Fibroblast of mammary gland (primary cell): ENCODE measurements at regions not wholly inside any gene's neighbourhood (a gene's known extent, or its start where the extent isn't known, plus 50 kb on each side); places are given as distances from the start of the nearest gene placed in this dataset.
A peak's percentile ranks its signal among the peaks of the same experiment; 100 is the strongest.

Experiments
- DNase-seq: peaks from one replicate; pipeline ENCODE4 v3.0.0-alpha.2; 2010; ENCODE audit warnings: low read depth
- H3K4me3 ChIP-seq: 2 replicates; pipeline ENCODE4 v1.5.1; 2011; ENCODE audit warnings: low read depth, mild to moderate bottlenecking, low read length, moderate library complexity; ENCODE audit not compliant: control insufficient read depth
- CTCF ChIP-seq: conservative IDR thresholded peaks from 2 replicates; pipeline ENCODE4 v1.5.1; 2011; ENCODE audit warnings: low read depth, low read length, inconsistent platforms; ENCODE audit not compliant: control insufficient read depth, insufficient read depth

GRCh38 chr1:177487481-177487880, 316.7 kb downstream of the BRINP2 start:
- DNase-seq, result no peak
- H3K4me3 ChIP-seq, result no peak overlapping the region
- no peak for TF ChIP-seq CTCF

GRCh38 chr1:177480741-177481305, 310.1 kb downstream of the BRINP2 start:
- DNase-seq, result no peak
- H3K4me3 ChIP-seq, result no peak overlapping the region
- no peak for TF ChIP-seq CTCF

GRCh38 chr1:177479600-177479999, 308.8 kb downstream of the BRINP2 start:
- DNase-seq, result no peak
- H3K4me3 ChIP-seq, result no peak overlapping the region
- TF ChIP-seq CTCF, result no peak

GRCh38 chr1:177476676-177477075, 305.9 kb downstream of the BRINP2 start:
- DNase-seq, result no peak
- no peak for TF ChIP-seq CTCF
- no peak overlapping the region for H3K4me3 ChIP-seq

DNA sequence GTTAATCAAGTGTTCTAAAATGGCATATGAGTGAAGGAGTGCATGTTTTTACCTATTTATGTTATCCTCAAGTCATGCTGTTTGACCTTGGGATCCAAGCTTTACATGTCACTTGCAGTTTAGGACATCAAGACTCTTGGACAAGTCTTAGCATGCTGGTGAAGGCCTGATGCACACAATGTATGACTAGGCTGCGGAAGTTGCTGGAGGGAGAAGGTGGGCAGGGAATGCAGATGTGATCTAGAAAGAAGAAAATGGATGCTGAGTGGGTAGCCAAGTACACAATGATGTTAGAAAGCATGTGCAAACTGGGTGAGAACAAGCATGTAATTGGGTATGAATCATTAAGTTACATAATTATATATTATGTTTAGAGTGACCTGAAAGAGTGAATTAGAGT, 301.8 kb downstream of the BRINP2 start:
- no peak overlapping the region for H3K4me3 ChIP-seq
- peak; percentile 2 for DNase-seq
- TF ChIP-seq CTCF, result no peak

GRCh38 chr1:177471244-177471643, 300.5 kb downstream of the BRINP2 start:
- H3K4me3 ChIP-seq, result no peak overlapping the region
- DNase-seq, result peak; percentile 92
- no peak for TF ChIP-seq CTCF

GRCh38 chr1:177469519-177469918, 298.8 kb downstream of the BRINP2 start:
- DNase-seq, result no peak
- no peak for TF ChIP-seq CTCF

More at GRCh38 chr1:177469519-177469918, 298.8 kb downstream of the BRINP2 start:
- H3K4me3 ChIP-seq, result no peak overlapping the region
